Adipocyte (in vitro differentiated cells): ENCODE measurements at regions not wholly inside any gene's neighbourhood (a gene's known extent, or its start where the extent isn't known, plus 50 kb on each side); places are given as distances from the start of the nearest gene placed in this dataset.

Source experiments
- DNase-seq: peaks from one replicate; pipeline ENCODE4 v3.0.0-alpha.2; 2015; ENCODE audit warnings: low read depth
- H3K27me3 ChIP-seq: replicated peaks from 2 replicates; pipeline ENCODE4 v1.7.0; 2013; ENCODE audit warnings: mild to moderate bottlenecking, low read length, moderate library complexity; ENCODE audit not compliant: control insufficient read depth, insufficient read depth
- H3K36me3 ChIP-seq: 2 replicates; pipeline ENCODE4 v1.7.0; 2013; ENCODE audit warnings: low read length, mild to moderate bottlenecking, moderate library complexity; ENCODE audit not compliant: control insufficient read depth, insufficient read depth, severe bottlenecking
- H3K4me1 ChIP-seq: 2 replicates; pipeline ENCODE4 v1.7.0; 2013; ENCODE audit warnings: mild to moderate bottlenecking, low read length, moderate library complexity; ENCODE audit not compliant: control insufficient read depth, insufficient read depth
- H3K4me3 ChIP-seq: 2 replicates; pipeline ENCODE4 v1.7.0; 2013; ENCODE audit warnings: mild to moderate bottlenecking, low read length, moderate library complexity
- H3K9ac ChIP-seq: 2 replicates; pipeline ENCODE4 v1.7.0; 2013; ENCODE audit warnings: mild to moderate bottlenecking, low read length, moderate library complexity
- H3K9me3 ChIP-seq: 2 replicates; pipeline ENCODE4 v1.7.0; 2013; ENCODE audit warnings: mild to moderate bottlenecking, low read length, moderate library complexity; ENCODE audit not compliant: control insufficient read depth

DNA sequence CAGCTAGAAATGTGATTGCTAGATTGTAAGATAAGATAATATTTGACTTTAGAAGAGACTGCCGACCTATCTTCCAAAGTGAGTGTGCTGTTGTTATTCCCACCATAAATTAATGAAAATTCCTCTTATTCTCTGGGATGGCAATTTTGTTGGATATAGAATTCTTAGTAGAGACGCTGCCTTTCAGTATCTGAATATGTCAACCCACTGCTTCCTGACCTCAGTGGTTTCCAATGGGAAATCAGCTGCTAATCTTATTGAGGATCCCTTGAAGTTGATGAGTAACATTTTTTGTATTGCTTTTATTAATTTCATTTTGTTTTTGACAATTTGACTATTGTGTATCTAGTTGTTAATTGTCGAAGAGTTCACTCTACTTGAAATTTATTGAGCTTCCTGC is 313.0 kb downstream of the BMP2 start:
- Histone ChIP-seq H3K4me3 (no peak overlapping the region), H3K9me3 (no peaks in the 10 kb centered on the region), H3K9ac (no peak overlapping the region), H3K4me1 (no peaks in the 10 kb centered on the region), H3K27me3 (no peaks in the 10 kb centered on the region), H3K36me3 (no peaks in the 10 kb centered on the region)
- no peak for DNase-seq

DNA sequence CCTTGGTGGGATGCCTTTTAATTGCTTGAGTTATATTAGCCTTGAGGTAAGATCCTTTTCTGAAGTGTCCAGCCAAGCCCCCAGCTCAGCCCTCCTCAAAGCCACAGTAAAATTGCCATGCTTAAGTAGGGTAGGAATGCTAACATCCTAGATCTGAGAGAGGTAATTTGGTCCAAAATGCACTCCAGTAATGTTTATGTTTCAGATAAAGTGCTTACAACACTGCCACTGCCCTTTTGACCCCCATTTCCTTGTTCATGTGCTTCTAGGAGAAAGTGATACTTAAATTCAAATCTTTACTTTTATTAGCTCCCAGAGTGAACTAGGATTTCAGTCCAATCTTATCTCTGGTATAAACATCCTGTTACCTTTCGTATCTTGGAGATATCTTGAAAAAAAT is 318.0 kb downstream of the BMP2 start:
- no peak for DNase-seq
- H3K9me3 ChIP-seq, result no peaks in the 10 kb centered on the region
- H3K36me3 ChIP-seq, result no peaks in the 10 kb centered on the region
- no peaks in the 10 kb centered on the region for H3K4me1 ChIP-seq
- H3K9ac ChIP-seq, result no peak overlapping the region
- H3K27me3 ChIP-seq, result no peaks in the 10 kb centered on the region
- H3K4me3 ChIP-seq, result no peak overlapping the region

GRCh38 chr20:7087803-7088202 is 320.3 kb downstream of the BMP2 start:
- no peak overlapping the region for H3K4me3 ChIP-seq
- H3K36me3 ChIP-seq, result no peaks in the 10 kb centered on the region
- H3K27me3 ChIP-seq, result no peaks in the 10 kb centered on the region
- no peaks in the 10 kb centered on the region for H3K4me1 ChIP-seq
- DNase-seq, result no peak
- no peaks in the 10 kb centered on the region for H3K9me3 ChIP-seq
- no peak overlapping the region for H3K9ac ChIP-seq

DNA sequence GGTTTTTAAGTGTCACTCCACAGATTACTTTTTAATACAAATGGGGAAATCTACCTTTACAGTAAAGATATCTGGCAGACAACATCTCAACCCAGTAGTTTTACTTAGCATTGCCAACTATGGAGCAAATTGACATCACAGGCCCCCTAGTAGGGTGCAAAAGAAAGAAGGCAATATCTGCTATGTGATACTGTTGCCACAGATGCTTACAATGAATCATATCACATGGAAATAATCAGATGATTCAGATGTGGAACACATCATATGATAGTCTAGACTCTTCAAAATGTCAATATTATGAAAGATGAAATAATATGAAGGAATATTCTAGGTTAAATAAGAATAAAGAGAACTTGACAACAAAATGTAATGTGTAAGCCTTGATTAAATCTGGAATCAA is 322.5 kb downstream of the BMP2 start:
- H3K4me1 ChIP-seq, result no peaks in the 10 kb centered on the region
- DNase-seq, result no peak
- no peaks in the 10 kb centered on the region for H3K9me3 ChIP-seq
- no peak overlapping the region for H3K9ac ChIP-seq
- H3K4me3 ChIP-seq, result no peak overlapping the region
- no peaks in the 10 kb centered on the region for H3K27me3 ChIP-seq
- H3K36me3 ChIP-seq, result no peaks in the 10 kb centered on the region

DNA sequence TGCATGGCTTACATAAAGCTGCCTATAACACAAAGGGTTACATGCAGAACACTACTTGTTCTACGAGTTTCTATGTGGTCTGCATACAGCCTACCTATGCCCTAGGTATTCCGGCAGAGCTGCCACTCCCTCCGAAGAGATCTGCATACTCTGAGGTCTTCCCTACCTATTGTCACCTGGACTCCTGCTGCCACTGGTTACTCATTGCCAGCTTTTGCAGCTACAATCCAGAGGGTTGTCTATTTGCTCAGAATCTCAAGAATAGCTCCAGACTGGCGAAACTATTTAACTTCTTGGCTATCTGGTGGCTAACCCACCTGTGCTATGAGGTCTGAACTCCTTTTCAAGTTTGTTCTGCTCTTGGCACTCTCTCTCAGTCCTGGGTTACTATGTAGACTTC is 323.3 kb downstream of the BMP2 start:
- Histone ChIP-seq H3K9me3 (no peaks in the 10 kb centered on the region), H3K36me3 (no peaks in the 10 kb centered on the region), H3K9ac (no peak overlapping the region), H3K27me3 (no peaks in the 10 kb centered on the region), H3K4me3 (no peak overlapping the region), H3K4me1 (no peaks in the 10 kb centered on the region)
- no peak for DNase-seq

DNA sequence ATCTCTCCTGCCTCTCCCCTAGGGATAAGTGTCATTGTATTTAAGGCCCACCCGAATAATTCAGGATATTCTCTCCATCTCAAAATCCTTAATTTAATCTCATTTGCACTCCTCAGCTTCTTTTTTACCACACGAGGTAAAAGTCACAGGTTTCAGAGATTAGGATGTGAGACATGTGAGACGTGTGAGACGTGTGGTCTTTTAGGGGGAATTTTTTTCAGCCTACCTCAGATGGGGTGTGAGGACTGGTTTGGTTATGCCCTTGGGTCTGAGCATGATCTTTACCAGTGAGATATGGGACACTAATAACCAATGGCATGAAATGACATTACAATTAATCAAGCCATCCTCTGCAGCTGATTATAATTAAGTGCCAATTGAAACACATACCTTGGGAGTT is 324.2 kb downstream of the BMP2 start:
- Histone ChIP-seq H3K4me1 (no peaks in the 10 kb centered on the region), H3K36me3 (no peaks in the 10 kb centered on the region), H3K9ac (no peak overlapping the region), H3K9me3 (no peaks in the 10 kb centered on the region), H3K27me3 (no peaks in the 10 kb centered on the region), H3K4me3 (no peak overlapping the region)
- no peak for DNase-seq

DNA sequence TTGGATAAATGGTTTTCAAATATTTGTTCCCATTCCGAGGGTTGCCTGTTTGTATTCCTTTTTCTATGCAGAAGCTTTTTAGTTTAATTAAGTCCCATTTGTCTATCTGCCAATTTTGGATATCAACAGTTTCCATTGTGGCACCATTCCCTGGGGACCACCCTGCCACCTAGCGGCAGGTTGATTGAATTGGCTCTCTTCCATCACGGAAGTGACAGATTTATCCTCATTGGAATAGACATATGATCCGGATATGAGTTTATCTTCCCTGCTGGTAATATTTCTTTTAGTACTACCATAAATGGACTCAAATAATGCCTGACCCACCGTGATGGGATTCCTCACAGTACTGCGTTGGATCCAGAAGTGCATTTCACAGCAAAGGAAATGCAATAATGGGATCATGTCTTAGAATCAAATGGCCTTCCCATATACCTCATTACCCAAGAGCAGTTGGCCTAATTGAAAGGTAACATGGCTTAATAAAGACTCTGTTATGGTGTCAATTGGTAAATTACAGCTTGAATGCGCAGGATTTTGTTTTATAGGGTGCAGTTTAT is 327.0 kb downstream of the BMP2 start:
- H3K27me3 ChIP-seq, result no peaks in the 10 kb centered on the region
- no peak for DNase-seq
- no peak overlapping the region for H3K4me3 ChIP-seq
- H3K9me3 ChIP-seq, result peaks cover 16% of the 10 kb centered on the region
- no peaks in the 10 kb centered on the region for H3K36me3 ChIP-seq
- no peak overlapping the region for H3K9ac ChIP-seq
- no peaks in the 10 kb centered on the region for H3K4me1 ChIP-seq

DNA sequence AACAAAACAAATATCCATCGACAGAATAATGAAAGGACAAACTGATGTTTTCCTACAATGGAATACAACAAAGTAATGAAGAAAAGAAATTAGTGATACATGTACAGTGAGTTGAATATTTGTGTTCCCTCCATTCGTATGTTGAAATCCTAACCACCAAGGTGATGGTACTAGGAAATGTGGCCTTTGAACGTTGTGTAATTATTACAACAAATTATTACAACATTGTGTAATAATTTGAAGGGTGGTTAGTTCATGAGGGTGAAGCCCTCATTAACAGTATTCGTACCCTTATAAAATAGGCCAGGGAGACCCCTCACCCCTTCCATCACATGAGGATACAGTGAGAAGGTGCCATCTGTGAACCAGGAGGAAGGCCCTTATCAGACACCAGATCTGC is 339.4 kb downstream of the BMP2 start:
- no peak for DNase-seq
- H3K4me3 ChIP-seq, result no peak overlapping the region

GRCh38 chr20:7108929-7109328 is 341.4 kb downstream of the BMP2 start:
- no peak for DNase-seq
- H3K9me3 ChIP-seq, result no peaks in the 10 kb centered on the region
- H3K4me1 ChIP-seq, result no peaks in the 10 kb centered on the region
- no peak overlapping the region for H3K9ac ChIP-seq
- H3K27me3 ChIP-seq, result no peaks in the 10 kb centered on the region
- H3K4me3 ChIP-seq, result no peak overlapping the region
- H3K36me3 ChIP-seq, result no peaks in the 10 kb centered on the region

More for the DNA sequence above, 339.4 kb downstream of the BMP2 start:
- Histone ChIP-seq H3K4me1 (no peaks in the 10 kb centered on the region), H3K9me3 (no peaks in the 10 kb centered on the region), H3K27me3 (no peaks in the 10 kb centered on the region), H3K36me3 (no peaks in the 10 kb centered on the region), H3K9ac (no peak overlapping the region)

DNA sequence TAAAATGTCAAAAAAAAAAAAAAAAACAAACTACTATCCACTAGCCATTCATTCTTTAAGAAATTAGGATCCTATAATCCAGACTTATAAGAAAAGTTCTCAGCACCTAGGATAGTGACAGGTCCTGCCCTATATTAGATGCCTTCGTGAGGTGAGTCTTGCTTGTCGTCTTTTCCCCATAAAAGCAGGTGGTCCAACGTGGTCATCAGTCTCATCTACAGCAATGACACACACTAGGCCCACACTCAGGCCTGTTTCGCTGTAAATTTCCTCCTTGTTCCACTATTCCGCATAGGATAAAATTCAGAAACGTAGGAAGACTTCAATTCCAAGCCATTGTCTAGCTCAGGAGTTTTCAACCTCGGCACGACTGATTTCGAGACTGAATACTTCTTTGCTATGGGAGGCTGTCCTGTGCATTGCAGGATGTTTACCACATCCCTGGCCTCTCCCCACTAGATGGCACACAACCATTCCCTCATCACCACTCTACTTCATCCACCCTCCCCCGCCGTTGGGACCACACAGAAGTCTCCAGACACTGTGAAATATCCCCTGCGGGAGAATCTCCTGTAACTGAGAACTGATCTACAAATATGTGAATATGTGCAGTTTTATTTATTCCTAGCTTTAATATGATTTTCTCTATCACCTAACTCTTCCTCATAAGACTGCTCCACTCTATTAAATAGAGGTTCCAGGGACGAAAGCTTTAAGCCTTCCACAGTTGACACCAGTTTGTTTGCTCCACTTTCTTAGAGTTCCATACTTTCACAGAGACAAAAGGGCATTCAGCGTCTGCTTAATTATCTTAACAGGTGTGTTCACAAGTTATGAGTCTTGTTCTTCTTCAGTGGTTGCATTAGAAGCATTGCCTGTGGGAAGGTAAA is 346.3 kb downstream of the BMP2 start:
- Histone ChIP-seq H3K27me3 (no peaks in the 10 kb centered on the region), H3K4me3 (no peak overlapping the region), H3K36me3 (no peaks in the 10 kb centered on the region), H3K9ac (no peak overlapping the region), H3K4me1 (no peaks in the 10 kb centered on the region), H3K9me3 (no peaks in the 10 kb centered on the region)
- no peak for DNase-seq

- DNase-seq, result no peak
- no peak overlapping the region for H3K4me3 ChIP-seq
- no peaks in the 10 kb centered on the region for H3K9me3 ChIP-seq
- no peaks in the 10 kb centered on the region for H3K27me3 ChIP-seq
- no peaks in the 10 kb centered on the region for H3K36me3 ChIP-seq
- no peak overlapping the region for H3K9ac ChIP-seq
- H3K4me1 ChIP-seq, result no peaks in the 10 kb centered on the region
These were observed 356.0 kb downstream of the BMP2 start for GRCh38 chr20:7123457-7123856.
